ENCODE measurements at regions not wholly inside any gene's neighbourhood (a gene's known extent, or its start where the extent isn't known, plus 50 kb on each side); places are given as distances from the start of the nearest gene placed in this dataset.
"Not testable (repeated sequence)": the region's sequence is repeated elsewhere in the genome, so short reads cannot be mapped to it uniquely, and the experiment has no call there.

GRCh38 chrX:109155161-109155560 is 326.7 kb downstream of the GUCY2F start:
- no peak for DNase-seq

- not testable (repeated sequence) for DNase-seq
These were observed 337.7 kb downstream of the GUCY2F start for GRCh38 chrX:109144173-109144572.

- DNase-seq, result no peak
These were observed 341.4 kb downstream of the GUCY2F start for GRCh38 chrX:109140463-109140862.

GRCh38 chrX:109134777-109135176 is 347.1 kb downstream of the GUCY2F start:
- DNase-seq, result no peak

GRCh38 chrX:109125304-109125703 is 356.6 kb downstream of the GUCY2F start:
- DNase-seq, result no peak

GRCh38 chrX:109089359-109089758 is 353.0 kb upstream of the IRS4 start:
- no peak for DNase-seq

- no peak for DNase-seq
These were observed 341.4 kb upstream of the IRS4 start for GRCh38 chrX:109077788-109078187.

GRCh38 chrX:109054181-109054581 is 317.8 kb upstream of the IRS4 start:
- DNase-seq, result not testable (repeated sequence)

GRCh38 chrX:109049903-109050302 is 313.5 kb upstream of the IRS4 start:
- DNase-seq, result no peak

GRCh38 chrX:109049416-109049815 is 313.1 kb upstream of the IRS4 start:
- no peak for DNase-seq

GRCh38 chrX:109040057-109040456 is 303.7 kb upstream of the IRS4 start:
- DNase-seq, result no peak

- no peak for DNase-seq
These were observed 300.3 kb upstream of the IRS4 start for GRCh38 chrX:109036624-109037023.

GRCh38 chrX:108993909-108994308 is 257.5 kb upstream of the IRS4 start:
- DNase-seq, result no peak

GRCh38 chrX:108972899-108973298 is 236.5 kb upstream of the IRS4 start:
- not testable (repeated sequence) for DNase-seq

GRCh38 chrX:108947205-108947604 is 210.8 kb upstream of the IRS4 start:
- DNase-seq, result no peak

- DNase-seq, result no peak
These were observed 210.2 kb upstream of the IRS4 start for GRCh38 chrX:108946531-108946930.

GRCh38 chrX:108945883-108946523 is 209.6 kb upstream of the IRS4 start:
- DNase-seq, result no peak

GRCh38 chrX:108914791-108915190 is 178.4 kb upstream of the IRS4 start:
- no peak for DNase-seq

- DNase-seq, result not testable (repeated sequence)
These were observed 167.5 kb upstream of the IRS4 start for GRCh38 chrX:108903831-108904230.

- DNase-seq, result no peak
These were observed 164.0 kb upstream of the IRS4 start for GRCh38 chrX:108900333-108900732.

- DNase-seq, result not testable (repeated sequence)
These were observed 160.0 kb upstream of the IRS4 start for GRCh38 chrX:108896349-108896748.

GRCh38 chrX:108892501-108892900 is 156.1 kb upstream of the IRS4 start:
- no peak for DNase-seq

- no peak for DNase-seq
These were observed 139.2 kb upstream of the IRS4 start for GRCh38 chrX:108875548-108875947.

- not testable (repeated sequence) for DNase-seq
These were observed 106.7 kb upstream of the IRS4 start for GRCh38 chrX:108843039-108843438.

GRCh38 chrX:108833993-108834392 is 97.6 kb upstream of the IRS4 start:
- DNase-seq, result peak; percentile 1
